ENCODE measurements at regions not wholly inside any gene's neighbourhood (a gene's known extent, or its start where the extent isn't known, plus 50 kb on each side); places are given as distances from the start of the nearest gene placed in this dataset.
"Not testable (repeated sequence)": the region's sequence is repeated elsewhere in the genome, so short reads cannot be mapped to it uniquely, and the experiment has no call there.

DNA sequence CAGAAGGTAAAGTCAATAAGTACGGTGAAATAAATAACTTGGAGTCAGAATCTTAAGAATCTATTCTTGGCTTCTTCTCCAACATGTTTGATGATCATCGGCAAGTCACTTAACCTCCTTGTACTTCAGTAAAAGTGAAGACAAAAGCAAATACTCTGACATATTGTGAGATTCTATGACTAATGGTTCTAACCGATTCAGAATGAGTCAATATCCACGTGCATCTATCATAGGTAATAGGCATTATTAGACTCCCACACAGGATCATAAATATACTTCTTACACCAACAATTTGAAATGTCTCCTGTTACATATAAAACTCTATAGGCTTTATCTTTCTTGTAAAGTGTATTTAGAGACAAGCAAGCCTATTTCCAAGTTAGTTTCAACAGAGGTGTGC lies 144.4 kb upstream of the ATXN7L3B start:
- Histone ChIP-seq H4K20me1 (ENCODE audit: insufficient read depth, low read length) (no peaks in the 10 kb centered on the region), H3K9ac (ENCODE audit: low read length) (no peak overlapping the region), H2AFZ (ENCODE audit: low read length) (no peak overlapping the region), H3K27me3 (ENCODE audit: insufficient read depth, low read length) (no peaks in the 10 kb centered on the region), H3F3A (ENCODE audit: insufficient read depth, low read length) (no peaks in the 10 kb centered on the region), H3K36me3 (ENCODE audit: insufficient read depth, low read length) (no peaks in the 10 kb centered on the region), H3K9me3 (ENCODE audit: low read length) (no peaks in the 10 kb centered on the region), H3K4me2 (ENCODE audit: low read length) (no peak overlapping the region), H3K4me3 (ENCODE audit: low read depth, low read length, poor library complexity, severe bottlenecking) (no peak overlapping the region), H3K4me1 (ENCODE audit: insufficient read depth, low read length, severe bottlenecking) (no peaks in the 10 kb centered on the region), H3K79me2 (ENCODE audit: insufficient read depth, low read length) (no peaks in the 10 kb centered on the region), H3K27ac (ENCODE audit: low read depth, low read length, poor library complexity, severe bottlenecking) (no peak overlapping the region), H3K9me2 (ENCODE audit: low read depth, low read length) (no peaks in the 10 kb centered on the region)
- TF ChIP-seq EZH2 (IDR thresholded peaks at IDR 0.05; ENCODE audit: borderline replicate concordance, low read length): no peak

DNA sequence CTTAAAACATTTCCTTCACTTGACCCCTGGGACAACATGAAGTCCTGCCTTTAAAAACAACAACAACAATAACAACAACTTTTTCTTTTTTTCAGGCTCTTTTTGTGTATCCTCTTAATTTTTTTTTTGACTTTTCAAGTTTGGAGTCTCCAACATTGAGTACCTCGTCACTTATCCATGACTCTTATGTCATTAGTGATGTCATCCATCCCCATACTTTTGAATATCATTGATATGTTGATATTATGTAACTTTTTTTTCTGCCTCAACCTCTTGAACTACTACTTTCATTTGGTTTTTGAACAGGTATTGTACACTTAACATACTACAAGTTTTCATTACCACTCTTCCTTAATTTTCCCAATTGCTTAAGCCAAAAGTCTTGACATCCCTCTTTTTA lies 143.0 kb upstream of the ATXN7L3B start:
- Histone ChIP-seq H3K4me1 (ENCODE audit: insufficient read depth, low read length, severe bottlenecking) (no peaks in the 10 kb centered on the region), H3F3A (ENCODE audit: insufficient read depth, low read length) (no peaks in the 10 kb centered on the region), H3K9ac (ENCODE audit: low read length) (no peak overlapping the region), H3K4me2 (ENCODE audit: low read length) (no peak overlapping the region), H3K4me3 (ENCODE audit: low read depth, low read length, poor library complexity, severe bottlenecking) (no peak overlapping the region), H3K79me2 (ENCODE audit: insufficient read depth, low read length) (no peaks in the 10 kb centered on the region), H4K20me1 (ENCODE audit: insufficient read depth, low read length) (no peaks in the 10 kb centered on the region), H3K9me3 (ENCODE audit: low read length) (no peaks in the 10 kb centered on the region), H3K27ac (ENCODE audit: low read depth, low read length, poor library complexity, severe bottlenecking) (no peak overlapping the region), H3K27me3 (ENCODE audit: insufficient read depth, low read length) (no peaks in the 10 kb centered on the region), H3K36me3 (ENCODE audit: insufficient read depth, low read length) (no peaks in the 10 kb centered on the region), H3K9me2 (ENCODE audit: low read depth, low read length) (no peaks in the 10 kb centered on the region), H2AFZ (ENCODE audit: low read length) (no peak overlapping the region)
- no peak for TF ChIP-seq EZH2 (IDR thresholded peaks at IDR 0.05; ENCODE audit: borderline replicate concordance, low read length)
- TF ChIP-seq, protein P1, sequence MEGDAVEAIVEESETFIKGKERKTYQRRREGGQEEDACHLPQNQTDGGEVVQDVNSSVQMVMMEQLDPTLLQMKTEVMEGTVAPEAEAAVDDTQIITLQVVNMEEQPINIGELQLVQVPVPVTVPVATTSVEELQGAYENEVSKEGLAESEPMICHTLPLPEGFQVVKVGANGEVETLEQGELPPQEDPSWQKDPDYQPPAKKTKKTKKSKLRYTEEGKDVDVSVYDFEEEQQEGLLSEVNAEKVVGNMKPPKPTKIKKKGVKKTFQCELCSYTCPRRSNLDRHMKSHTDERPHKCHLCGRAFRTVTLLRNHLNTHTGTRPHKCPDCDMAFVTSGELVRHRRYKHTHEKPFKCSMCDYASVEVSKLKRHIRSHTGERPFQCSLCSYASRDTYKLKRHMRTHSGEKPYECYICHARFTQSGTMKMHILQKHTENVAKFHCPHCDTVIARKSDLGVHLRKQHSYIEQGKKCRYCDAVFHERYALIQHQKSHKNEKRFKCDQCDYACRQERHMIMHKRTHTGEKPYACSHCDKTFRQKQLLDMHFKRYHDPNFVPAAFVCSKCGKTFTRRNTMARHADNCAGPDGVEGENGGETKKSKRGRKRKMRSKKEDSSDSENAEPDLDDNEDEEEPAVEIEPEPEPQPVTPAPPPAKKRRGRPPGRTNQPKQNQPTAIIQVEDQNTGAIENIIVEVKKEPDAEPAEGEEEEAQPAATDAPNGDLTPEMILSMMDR (IDR thresholded peaks at IDR 0.05; ENCODE audit: low read length): no peak

DNA sequence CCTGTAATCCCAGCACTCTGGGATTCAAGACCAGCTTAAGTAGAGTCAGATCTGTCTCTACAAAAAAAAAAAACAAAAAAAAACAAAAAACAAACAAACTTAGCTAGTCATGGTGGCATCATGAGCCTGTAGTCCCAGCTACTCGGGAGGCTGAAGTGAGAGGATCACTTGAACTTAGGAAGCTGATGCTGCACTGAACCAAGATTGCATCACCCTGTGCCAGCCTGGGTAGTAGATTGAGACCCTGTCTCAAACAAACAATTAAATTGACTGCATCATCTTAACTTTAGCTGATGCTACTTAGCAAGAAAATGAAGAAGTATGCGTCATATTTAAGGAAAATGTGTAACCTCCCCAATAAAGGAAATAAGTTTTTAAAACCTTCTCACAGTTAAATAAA lies 136.6 kb upstream of the ATXN7L3B start:
- Histone ChIP-seq H3K79me2 (ENCODE audit: insufficient read depth, low read length) (no peaks in the 10 kb centered on the region), H3F3A (ENCODE audit: insufficient read depth, low read length) (no peaks in the 10 kb centered on the region), H3K9me3 (ENCODE audit: low read length) (no peaks in the 10 kb centered on the region), H4K20me1 (ENCODE audit: insufficient read depth, low read length) (no peaks in the 10 kb centered on the region), H3K27me3 (ENCODE audit: insufficient read depth, low read length) (no peaks in the 10 kb centered on the region), H3K36me3 (ENCODE audit: insufficient read depth, low read length) (no peaks in the 10 kb centered on the region), H3K9me2 (ENCODE audit: low read depth, low read length) (no peaks in the 10 kb centered on the region), H2AFZ (ENCODE audit: low read length) (no peak overlapping the region), H3K9ac (ENCODE audit: low read length) (no peak overlapping the region), H3K27ac (ENCODE audit: low read depth, low read length, poor library complexity, severe bottlenecking) (no peak overlapping the region), H3K4me2 (ENCODE audit: low read length) (no peak overlapping the region), H3K4me3 (ENCODE audit: low read depth, low read length, poor library complexity, severe bottlenecking) (no peak overlapping the region), H3K4me1 (ENCODE audit: insufficient read depth, low read length, severe bottlenecking) (no peaks in the 10 kb centered on the region)
- TF ChIP-seq, protein P1 (IDR thresholded peaks at IDR 0.05; ENCODE audit: low read length): no peak
- TF ChIP-seq EZH2 (IDR thresholded peaks at IDR 0.05; ENCODE audit: borderline replicate concordance, low read length): no peak

DNA sequence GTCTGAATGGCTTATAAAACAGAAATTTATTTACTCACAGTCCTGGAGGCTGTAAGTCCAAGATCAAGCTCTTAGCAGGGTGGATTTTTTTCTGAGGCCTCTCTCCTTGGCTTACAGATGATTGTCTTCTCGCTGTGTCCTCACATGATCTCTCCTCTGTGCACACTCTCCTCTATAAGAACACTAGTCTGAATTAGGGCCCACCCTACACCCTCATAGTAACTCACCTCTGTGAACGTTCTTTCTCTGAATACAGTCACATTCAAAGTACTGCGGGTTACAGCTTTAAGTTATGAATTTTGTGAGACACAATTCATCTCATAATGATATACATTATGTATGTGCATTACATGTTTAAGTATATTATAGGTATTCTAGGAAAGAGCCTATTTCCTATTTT lies 135.7 kb upstream of the ATXN7L3B start:
- Histone ChIP-seq H2AFZ (ENCODE audit: low read length) (no peak overlapping the region), H3K9ac (ENCODE audit: low read length) (no peak overlapping the region), H3K36me3 (ENCODE audit: insufficient read depth, low read length) (no peaks in the 10 kb centered on the region), H3K4me1 (ENCODE audit: insufficient read depth, low read length, severe bottlenecking) (no peaks in the 10 kb centered on the region), H4K20me1 (ENCODE audit: insufficient read depth, low read length) (no peaks in the 10 kb centered on the region), H3F3A (ENCODE audit: insufficient read depth, low read length) (no peaks in the 10 kb centered on the region), H3K27me3 (ENCODE audit: insufficient read depth, low read length) (no peaks in the 10 kb centered on the region), H3K9me2 (ENCODE audit: low read depth, low read length) (no peaks in the 10 kb centered on the region), H3K4me2 (ENCODE audit: low read length) (no peak overlapping the region), H3K4me3 (ENCODE audit: low read depth, low read length, poor library complexity, severe bottlenecking) (no peak overlapping the region), H3K27ac (ENCODE audit: low read depth, low read length, poor library complexity, severe bottlenecking) (no peak overlapping the region), H3K9me3 (ENCODE audit: low read length) (no peaks in the 10 kb centered on the region), H3K79me2 (ENCODE audit: insufficient read depth, low read length) (no peaks in the 10 kb centered on the region)
- TF ChIP-seq, protein P1 (IDR thresholded peaks at IDR 0.05; ENCODE audit: low read length): no peak
- no peak for TF ChIP-seq EZH2 (IDR thresholded peaks at IDR 0.05; ENCODE audit: borderline replicate concordance, low read length)

DNA sequence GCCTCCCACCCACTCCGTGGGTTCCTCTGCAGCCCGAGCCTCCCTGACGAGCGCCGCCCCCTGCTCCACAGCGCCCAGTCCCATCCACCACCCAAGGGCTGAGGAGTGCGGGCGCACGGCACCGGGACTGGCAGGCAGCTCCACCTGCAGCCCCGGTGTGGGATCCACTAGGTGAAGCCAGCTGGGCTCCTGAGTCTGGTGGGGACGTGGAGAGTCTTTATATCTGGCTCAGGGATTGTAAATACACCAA lies 134.5 kb upstream of the ATXN7L3B start:
- H3K9ac ChIP-seq (ENCODE audit: low read length); H4K20me1 ChIP-seq (ENCODE audit: insufficient read depth, low read length); H2AFZ ChIP-seq (ENCODE audit: low read length); H3K36me3 ChIP-seq (ENCODE audit: insufficient read depth, low read length); H3F3A ChIP-seq (ENCODE audit: insufficient read depth, low read length); H3K9me2 ChIP-seq (ENCODE audit: low read depth, low read length); H3K79me2 ChIP-seq (ENCODE audit: insufficient read depth, low read length); H3K4me3 ChIP-seq (ENCODE audit: low read depth, low read length, poor library complexity, severe bottlenecking); H3K27me3 ChIP-seq (ENCODE audit: insufficient read depth, low read length); H3K9me3 ChIP-seq (ENCODE audit: low read length); H3K4me2 ChIP-seq (ENCODE audit: low read length); H3K27ac ChIP-seq (ENCODE audit: low read depth, low read length, poor library complexity, severe bottlenecking); H3K4me1 ChIP-seq (ENCODE audit: insufficient read depth, low read length, severe bottlenecking): not testable (repeated sequence)

All from OCI-LY1 (cell line).